ENCODE measurements at regions not wholly inside any gene's neighbourhood (a gene's known extent, or its start where the extent isn't known, plus 50 kb on each side); places are given as distances from the start of the nearest gene placed in this dataset.

DNA sequence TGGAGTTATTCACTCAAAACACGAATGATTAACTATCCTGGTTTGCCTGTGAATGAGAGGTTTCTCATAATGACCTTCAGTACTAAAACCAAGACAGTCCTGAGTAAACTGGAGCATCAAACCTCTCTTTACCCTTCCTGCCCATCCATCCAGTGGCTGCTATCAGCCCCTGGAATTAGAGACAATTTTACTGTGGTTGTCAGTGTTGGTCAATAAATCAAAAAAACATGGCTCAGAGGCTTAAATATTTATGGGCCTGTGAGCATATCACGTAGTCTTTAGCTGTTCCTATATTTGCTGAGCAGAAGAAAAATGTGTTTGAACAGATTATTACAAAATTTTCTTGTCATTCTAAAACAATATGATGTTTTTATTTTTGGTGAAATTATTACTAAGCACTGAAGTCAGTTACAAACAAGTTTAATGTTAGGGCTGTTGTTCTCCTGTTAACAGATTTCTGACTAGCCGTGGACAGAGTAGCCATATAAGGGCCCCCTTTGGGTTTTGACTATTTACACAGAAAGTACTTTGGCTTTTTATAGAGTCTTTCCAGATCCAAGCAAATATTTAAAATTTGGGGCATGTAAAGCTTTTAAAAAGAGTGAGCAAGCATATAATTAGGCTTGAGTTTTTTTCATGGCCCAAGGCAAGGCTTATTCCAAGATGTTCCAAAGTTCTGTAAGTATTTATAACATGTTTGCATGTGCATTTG lies 580.9 kb downstream of the DIPK2A start:
- TF ChIP-seq, protein P1, sequence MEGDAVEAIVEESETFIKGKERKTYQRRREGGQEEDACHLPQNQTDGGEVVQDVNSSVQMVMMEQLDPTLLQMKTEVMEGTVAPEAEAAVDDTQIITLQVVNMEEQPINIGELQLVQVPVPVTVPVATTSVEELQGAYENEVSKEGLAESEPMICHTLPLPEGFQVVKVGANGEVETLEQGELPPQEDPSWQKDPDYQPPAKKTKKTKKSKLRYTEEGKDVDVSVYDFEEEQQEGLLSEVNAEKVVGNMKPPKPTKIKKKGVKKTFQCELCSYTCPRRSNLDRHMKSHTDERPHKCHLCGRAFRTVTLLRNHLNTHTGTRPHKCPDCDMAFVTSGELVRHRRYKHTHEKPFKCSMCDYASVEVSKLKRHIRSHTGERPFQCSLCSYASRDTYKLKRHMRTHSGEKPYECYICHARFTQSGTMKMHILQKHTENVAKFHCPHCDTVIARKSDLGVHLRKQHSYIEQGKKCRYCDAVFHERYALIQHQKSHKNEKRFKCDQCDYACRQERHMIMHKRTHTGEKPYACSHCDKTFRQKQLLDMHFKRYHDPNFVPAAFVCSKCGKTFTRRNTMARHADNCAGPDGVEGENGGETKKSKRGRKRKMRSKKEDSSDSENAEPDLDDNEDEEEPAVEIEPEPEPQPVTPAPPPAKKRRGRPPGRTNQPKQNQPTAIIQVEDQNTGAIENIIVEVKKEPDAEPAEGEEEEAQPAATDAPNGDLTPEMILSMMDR (optimal IDR thresholded peaks at IDR 0.05 in 1 of 3, IDR thresholded peaks at IDR 0.05 in 1 of 3, conservative IDR thresholded peaks at IDR 0.05 in 1 of 3; ENCODE audit: extremely low read depth in 1 of 3, insufficient read depth in 2 of 3, low read length in 3 of 3): no peak
- no peak for TF ChIP-seq EZH2 (IDR thresholded peaks at IDR 0.05; ENCODE audit: low read length)
